NCI-H446 treated with DMSO at 0.1 percent for 48 hours (cell line): ENCODE measurements at regions not wholly inside any gene's neighbourhood (a gene's known extent, or its start where the extent isn't known, plus 50 kb on each side); places are given as distances from the start of the nearest gene placed in this dataset.
"Not testable (repeated sequence)": the region's sequence is repeated elsewhere in the genome, so short reads cannot be mapped to it uniquely, and the experiment has no call there.

Experiments used
- DNase-seq: peaks from one replicate; lab custom pipeline; 2025; lab: John Stamatoyannopoulos, UW

GRCh38 chr1:230591678-230592077, 50.6 kb upstream of the COG2 start:
- no peak for DNase-seq

DNA sequence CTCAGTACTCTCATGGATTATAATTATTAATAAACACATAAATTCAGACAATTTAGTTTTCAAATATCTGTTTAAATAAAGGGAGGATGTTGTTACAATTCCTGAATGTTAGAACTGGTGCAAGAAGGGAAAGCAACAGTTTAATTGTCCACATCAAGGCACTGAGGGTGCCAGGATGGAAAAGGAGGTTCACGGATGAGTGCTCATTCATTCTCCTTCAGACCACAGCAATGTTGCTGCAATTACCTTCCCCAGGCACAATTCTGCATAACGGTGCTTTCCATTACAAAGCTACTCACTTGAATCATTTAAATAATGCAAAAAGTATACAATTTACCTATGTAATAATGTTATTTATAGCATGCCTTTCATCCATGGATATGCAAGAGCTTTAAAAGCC, 52.3 kb upstream of the COG2 start:
- no peak for DNase-seq

DNA sequence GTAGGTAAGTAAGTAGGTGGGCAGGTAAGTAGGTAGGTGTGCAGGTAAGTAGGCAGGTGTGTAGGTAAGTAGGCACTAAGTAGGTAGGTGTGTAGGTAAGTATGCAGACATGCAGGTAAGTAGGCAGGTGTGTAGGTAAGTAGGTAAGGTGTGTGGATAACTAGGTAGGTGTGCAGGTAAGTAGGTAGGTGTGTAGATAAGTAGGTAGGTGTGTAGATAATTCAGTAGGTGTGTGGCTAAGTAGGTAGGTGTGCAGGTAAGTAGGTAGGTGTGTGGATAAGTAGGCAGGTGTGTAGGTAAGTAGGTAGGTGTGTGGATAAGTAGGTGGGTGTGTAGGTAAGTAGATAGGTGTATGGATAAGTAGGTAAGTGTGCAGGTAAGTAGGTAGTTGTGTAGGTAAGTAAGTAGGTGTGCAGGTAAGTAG, 53.9 kb upstream of the COG2 start:
- DNase-seq: no peak

- DNase-seq: no peak
Observed at GRCh38 chr1:230587061-230587460, 55.2 kb upstream of the COG2 start.

- no peak for DNase-seq
Observed at GRCh38 chr1:230584660-230585059, 57.6 kb upstream of the COG2 start.

- no peak for DNase-seq
Observed at GRCh38 chr1:230581446-230582079, 60.7 kb upstream of the COG2 start.

GRCh38 chr1:230578616-230579015, 63.7 kb upstream of the COG2 start:
- no peak for DNase-seq

- no peak for DNase-seq
Observed at GRCh38 chr1:230577537-230577936, 64.7 kb upstream of the COG2 start.

DNA sequence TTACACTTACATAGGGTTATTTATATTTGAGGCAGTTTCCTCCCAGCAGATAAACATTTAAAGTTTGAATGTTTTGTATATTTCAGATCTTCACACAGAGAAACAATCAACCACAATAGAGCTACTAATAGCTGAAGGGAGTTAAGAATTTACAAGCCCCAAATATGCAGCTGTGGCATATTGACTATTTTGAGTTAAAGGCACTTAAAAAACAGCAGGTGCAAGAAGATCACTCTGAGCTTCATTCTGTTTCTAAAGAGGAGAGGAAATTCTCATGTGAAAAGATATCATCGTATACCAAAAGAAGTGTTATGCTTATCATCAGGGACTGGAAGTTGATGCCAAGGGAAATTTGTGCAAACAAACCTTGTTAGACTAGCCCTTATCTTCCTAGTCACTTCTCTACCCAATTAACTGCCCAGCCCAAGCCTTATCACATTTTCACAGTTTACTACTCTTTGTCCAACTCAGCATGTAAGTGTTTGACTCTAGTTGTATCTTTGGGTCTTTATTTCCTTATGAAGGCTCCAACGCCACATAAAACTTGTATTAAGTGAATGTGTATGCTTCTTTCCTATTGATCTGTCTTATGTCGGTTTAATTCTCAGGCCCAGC, 66.3 kb upstream of the COG2 start:
- DNase-seq: no peak

- no peak for DNase-seq
Observed at GRCh38 chr1:230574502-230574901, 67.8 kb upstream of the COG2 start.

DNA sequence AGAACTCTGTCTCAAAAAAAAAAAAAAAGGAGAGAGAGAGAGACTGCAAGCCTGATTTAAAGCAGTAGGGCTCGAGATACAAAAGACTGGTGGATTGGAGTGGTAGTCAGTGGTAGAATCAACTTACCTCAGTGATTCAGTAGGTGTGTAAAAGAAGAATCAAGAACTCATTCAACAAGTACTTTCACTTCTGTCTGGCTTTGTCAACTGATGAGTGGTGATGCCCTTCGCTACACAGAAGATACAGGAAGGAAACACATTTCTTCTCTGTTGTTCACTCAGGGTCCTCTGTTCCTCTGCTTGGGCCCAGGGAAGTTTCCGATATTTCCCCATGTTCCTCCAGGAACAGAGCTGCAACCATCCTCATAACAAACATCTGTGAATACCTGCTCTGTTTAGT, 68.6 kb upstream of the COG2 start:
- DNase-seq: no peak

- DNase-seq: no peak
Observed at GRCh38 chr1:230572121-230573105, 69.9 kb upstream of the COG2 start.

- no peak for DNase-seq
Observed at GRCh38 chr1:230570724-230571360, 71.4 kb upstream of the COG2 start.

DNA sequence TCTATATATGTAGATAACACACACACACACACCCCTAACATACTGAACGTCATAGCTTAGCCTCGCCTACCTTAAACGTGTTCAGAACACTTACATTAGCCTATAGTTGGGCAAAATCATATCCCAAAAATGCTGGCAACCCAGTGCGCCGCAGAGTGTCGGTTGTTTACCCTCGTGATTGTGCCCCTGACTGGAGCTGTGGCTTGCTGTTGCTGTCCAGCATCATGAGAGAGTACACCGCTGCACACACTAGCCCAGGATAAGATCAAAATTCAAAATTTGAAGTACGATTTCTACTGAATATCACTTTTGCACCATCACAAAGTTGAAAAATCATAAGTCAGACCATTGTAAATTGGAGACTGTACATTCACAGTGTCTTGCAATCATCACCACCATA, 73.1 kb upstream of the COG2 start:
- DNase-seq: no peak

DNA sequence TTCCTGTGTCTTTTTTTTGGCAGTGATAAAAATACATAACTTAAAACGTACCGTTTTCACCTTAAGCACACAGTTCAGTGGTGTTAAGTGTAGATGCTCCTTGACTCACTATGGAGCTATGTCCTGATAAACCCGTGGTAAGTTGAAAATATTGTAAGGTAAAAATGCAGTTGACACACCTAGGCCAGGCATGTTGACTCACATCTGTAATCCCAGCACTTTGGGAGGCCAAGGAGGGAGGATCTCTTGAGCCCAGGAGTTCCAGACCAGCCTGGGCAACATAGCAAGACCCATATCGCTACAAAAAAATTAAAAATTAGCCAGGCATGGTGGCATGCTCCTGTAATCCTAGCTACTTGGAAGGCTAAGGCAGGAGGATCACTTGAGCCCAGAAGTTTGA, 73.6 kb upstream of the COG2 start:
- no peak for DNase-seq

DNA sequence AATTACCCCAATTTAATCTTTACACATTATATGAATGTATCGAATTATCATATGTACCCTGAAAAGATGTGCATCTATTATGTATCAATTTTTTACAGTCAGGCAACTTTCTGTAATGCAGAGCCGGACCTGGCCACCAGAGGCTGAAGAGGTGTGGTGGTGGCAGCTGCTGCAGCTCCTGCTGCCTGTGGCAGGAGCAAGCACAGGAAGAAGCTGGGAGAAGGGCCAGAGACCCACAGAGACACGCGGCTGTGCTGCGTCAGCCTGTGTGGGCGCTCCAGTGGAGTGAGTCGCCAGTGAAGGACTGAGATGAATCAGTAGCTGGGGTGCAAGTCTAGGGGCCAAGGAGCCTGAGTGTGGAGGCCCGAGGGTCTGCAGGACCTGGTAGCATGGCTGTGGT, 74.3 kb upstream of the COG2 start:
- DNase-seq: no peak

- DNase-seq: no peak
Observed at GRCh38 chr1:230567221-230567575, 75.1 kb upstream of the COG2 start.

DNA sequence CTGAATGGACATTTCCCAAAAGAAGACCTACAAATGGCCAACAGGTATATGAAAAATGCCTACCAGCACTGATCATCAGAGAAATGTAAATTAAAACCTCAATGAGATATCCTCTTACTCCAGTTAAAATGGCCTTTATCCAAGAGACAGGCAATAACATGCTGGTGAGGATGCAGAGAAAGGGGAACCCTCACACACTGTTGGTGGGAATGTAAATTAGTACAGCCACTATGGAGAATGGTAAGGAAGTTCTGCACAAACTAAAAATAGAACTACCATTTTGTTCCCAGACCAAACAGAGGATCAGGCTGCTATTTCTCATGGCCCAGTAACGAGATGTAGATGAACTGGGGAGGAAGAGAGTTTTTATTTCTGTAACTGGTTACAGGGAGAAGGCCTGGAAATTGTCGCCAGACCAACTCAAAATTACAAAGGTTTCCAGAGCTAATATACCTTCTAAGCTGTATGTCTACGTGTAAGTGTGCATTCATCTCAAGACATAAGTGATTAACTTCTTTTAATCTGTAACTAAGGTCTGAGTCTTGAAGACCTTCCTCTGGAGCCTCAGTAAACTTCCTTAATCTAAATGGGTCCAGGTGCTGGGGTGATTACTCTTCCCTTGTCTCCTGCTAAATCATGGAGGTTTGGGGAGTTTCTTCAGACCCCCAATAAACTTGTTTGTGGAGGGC, 75.6 kb upstream of the COG2 start:
- not testable (repeated sequence) for DNase-seq

DNA sequence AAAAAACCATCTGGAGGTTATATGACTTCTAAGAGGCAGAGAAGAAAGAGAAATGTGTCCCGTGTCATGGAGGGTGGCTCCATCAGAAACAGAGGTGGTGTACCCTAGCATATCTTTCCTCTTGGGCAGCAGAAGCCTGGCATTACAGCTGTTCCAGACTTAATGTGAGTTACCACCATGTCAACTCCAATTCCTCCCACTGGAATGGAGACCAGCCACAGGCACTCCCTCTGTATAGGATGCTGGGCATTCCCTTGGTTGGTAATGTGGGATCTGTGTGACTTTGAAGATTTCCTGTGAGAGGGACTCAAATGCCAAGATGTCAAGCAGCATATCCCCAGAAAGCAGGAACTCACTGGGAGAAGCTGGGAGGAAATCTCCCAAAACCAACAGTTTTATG, 77.1 kb upstream of the COG2 start:
- DNase-seq: no peak

- no peak for DNase-seq
Observed at GRCh38 chr1:230563591-230563990, 78.7 kb upstream of the COG2 start.

- DNase-seq: no peak
Observed at GRCh38 chr1:230561570-230561969, 80.7 kb upstream of the COG2 start.

- DNase-seq: no peak
Observed at GRCh38 chr1:230558324-230558723, 84.0 kb upstream of the COG2 start.
